GM12891 (cell line): ENCODE measurements at regions not wholly inside any gene's neighbourhood (a gene's known extent, or its start where the extent isn't known, plus 50 kb on each side); places are given as distances from the start of the nearest gene placed in this dataset.

Experiments used
- PAX5 ChIP-seq: IDR thresholded peaks from 2 replicates; pipeline ENCODE4 v1.6.1; 2011; ENCODE audit warnings: low read length, moderate library complexity, mild to moderate bottlenecking; ENCODE audit not compliant: insufficient read depth, severe bottlenecking
- POLR2A ChIP-seq: IDR thresholded peaks from 2 replicates; pipeline ENCODE4 v1.6.1; 2011; ENCODE audit warnings: low read depth, low read length, control low read depth
- POLR2AphosphoS5 ChIP-seq: IDR thresholded peaks from 2 replicates; pipeline ENCODE4 v1.6.1; 2011; ENCODE audit warnings: low read depth, low read length, control low read depth
- POU2F2 ChIP-seq: IDR thresholded peaks from 2 replicates; pipeline ENCODE4 v1.6.1; 2011; ENCODE audit warnings: low read depth, mild to moderate bottlenecking, control low read depth, low read length, moderate library complexity
- SPI1 ChIP-seq: IDR thresholded peaks from 2 replicates; pipeline ENCODE4 v1.6.1; 2011; ENCODE audit warnings: low read depth, low read length, control low read depth
- TAF1 ChIP-seq: IDR thresholded peaks from 2 replicates; pipeline ENCODE4 v1.6.1; 2011; ENCODE audit warnings: low read depth, low read length, control low read depth

- no peak for TF ChIP-seq POLR2A
- TF ChIP-seq TAF1, result no peak
- TF ChIP-seq SPI1, result no peak
- no peak for TF ChIP-seq POLR2AphosphoS5
- TF ChIP-seq POU2F2, result no peak
- no peak for TF ChIP-seq PAX5
Observed at GRCh38 chr9:13022756-13023155, 247.9 kb downstream of the LURAP1L start.
